ENCODE measurements at regions not wholly inside any gene's neighbourhood (a gene's known extent, or its start where the extent isn't known, plus 50 kb on each side); places are given as distances from the start of the nearest gene placed in this dataset.

DNA sequence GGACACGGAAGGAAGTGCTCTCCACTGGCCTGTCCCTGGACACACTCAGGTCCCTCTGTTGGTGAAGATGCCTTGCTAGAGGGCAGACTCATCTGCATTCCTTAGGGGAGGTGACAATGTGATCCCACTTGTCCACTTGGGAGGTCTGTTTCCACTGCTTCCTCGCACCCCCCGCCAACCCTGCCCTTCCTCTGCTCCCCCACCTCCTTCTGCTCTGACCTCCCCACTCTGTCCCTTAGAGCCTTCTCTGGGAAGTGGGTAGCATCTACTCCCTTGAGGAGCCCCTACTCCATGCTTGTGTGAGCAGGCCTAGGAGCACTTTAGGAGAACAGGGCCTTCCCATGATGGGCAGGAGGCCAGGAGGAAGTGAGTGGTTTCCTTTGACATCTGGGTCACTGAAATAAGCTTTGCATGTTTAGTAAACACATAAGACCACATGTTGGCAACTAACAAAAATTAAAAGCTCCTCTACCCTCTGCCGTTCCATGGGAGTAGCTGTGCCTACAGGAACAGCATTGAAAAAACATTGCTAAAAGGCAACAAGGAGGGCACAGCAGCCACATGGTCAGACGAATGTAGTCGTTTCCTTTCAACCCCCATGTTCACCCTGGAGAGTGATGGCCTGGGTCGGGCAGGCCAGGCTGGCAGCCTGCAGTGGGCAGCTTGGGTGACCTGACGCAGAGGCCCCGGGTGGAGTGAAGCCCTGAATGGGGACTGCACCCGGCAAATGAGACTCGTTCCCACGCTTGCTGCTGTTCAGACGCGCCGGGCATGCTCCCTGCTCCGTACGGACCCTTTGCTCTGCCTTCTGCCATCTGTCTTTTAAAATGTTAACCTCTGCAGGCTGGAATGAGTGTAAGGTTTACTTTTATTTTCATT is 634.0 kb downstream of the IRX1 start:
- no peak overlapping the region for H3K4me3 ChIP-seq (ENCODE audit: low read length)
- H3K9me3 ChIP-seq (ENCODE audit: control insufficient read depth, low read depth, low read length), result no peaks in the 10 kb centered on the region
- no peaks in the 10 kb centered on the region for H3K4me1 ChIP-seq (ENCODE audit: control insufficient read depth, insufficient read depth, low read length)
- no peaks in the 10 kb centered on the region for H3K36me3 ChIP-seq (ENCODE audit: control insufficient read depth, insufficient read depth, low read length)
- H3K27me3 ChIP-seq (ENCODE audit: control insufficient read depth, insufficient read depth, low read length), result peaks cover 2% of the 10 kb centered on the region
- DNase-seq, result no peak
- WGBS (ENCODE audit: insufficient coverage, low lambda C conversion rate), result no CpG with 5 or more reads among the region's 17 CpGs
- H3K27ac ChIP-seq (ENCODE audit: low read length), result no peak overlapping the region

DNA sequence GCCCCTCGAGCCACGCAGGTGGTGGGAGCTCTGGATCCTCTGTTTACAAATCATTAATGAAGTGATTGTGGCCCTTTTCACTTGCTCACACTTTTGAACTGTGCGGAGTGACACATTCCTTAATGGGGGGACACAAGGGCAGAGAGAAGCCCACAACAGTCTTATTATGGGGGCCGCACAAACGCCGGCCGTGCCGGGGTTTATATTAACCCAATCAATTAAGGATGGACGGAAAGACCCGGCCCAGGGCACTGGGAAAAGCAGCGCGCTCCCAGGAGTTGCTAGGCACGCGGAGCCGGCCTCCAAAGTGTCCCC is 634.8 kb downstream of the IRX1 start:
- H3K9me3 ChIP-seq (ENCODE audit: control insufficient read depth, low read depth, low read length), result no peaks in the 10 kb centered on the region
- H3K4me3 ChIP-seq (ENCODE audit: low read length), result no peak overlapping the region
- no CpG with 5 or more reads among the region's 15 CpGs for WGBS (ENCODE audit: insufficient coverage, low lambda C conversion rate)
- H3K27me3 ChIP-seq (ENCODE audit: control insufficient read depth, insufficient read depth, low read length), result peaks cover 2% of the 10 kb centered on the region
- no peak for DNase-seq
- H3K4me1 ChIP-seq (ENCODE audit: control insufficient read depth, insufficient read depth, low read length), result no peaks in the 10 kb centered on the region
- no peaks in the 10 kb centered on the region for H3K36me3 ChIP-seq (ENCODE audit: control insufficient read depth, insufficient read depth, low read length)
- no peak overlapping the region for H3K27ac ChIP-seq (ENCODE audit: low read length)

GRCh38 chr5:4230786-4231641 is 635.4 kb downstream of the IRX1 start:
- no CpG with 5 or more reads among the region's 23 CpGs for WGBS (ENCODE audit: insufficient coverage, low lambda C conversion rate)
- Histone ChIP-seq H3K36me3 (ENCODE audit: control insufficient read depth, insufficient read depth, low read length) (no peaks in the 10 kb centered on the region), H3K4me1 (ENCODE audit: control insufficient read depth, insufficient read depth, low read length) (no peaks in the 10 kb centered on the region), H3K27ac (ENCODE audit: low read length) (no peak overlapping the region), H3K9me3 (ENCODE audit: control insufficient read depth, low read depth, low read length) (no peaks in the 10 kb centered on the region), H3K4me3 (ENCODE audit: low read length) (no peak overlapping the region), H3K27me3 (ENCODE audit: control insufficient read depth, insufficient read depth, low read length) (peaks cover 2% of the 10 kb centered on the region)
- DNase-seq, result no peak

GRCh38 chr5:4232084-4232483 is 636.5 kb downstream of the IRX1 start:
- H3K4me3 ChIP-seq (ENCODE audit: low read length), result no peak overlapping the region
- H3K27ac ChIP-seq (ENCODE audit: low read length), result no peak overlapping the region
- H3K9me3 ChIP-seq (ENCODE audit: control insufficient read depth, low read depth, low read length), result no peaks in the 10 kb centered on the region
- 80% methylated on average over 1 of the region's 1 CpG for WGBS (ENCODE audit: insufficient coverage, low lambda C conversion rate)
- H3K36me3 ChIP-seq (ENCODE audit: control insufficient read depth, insufficient read depth, low read length), result no peaks in the 10 kb centered on the region
- no peaks in the 10 kb centered on the region for H3K4me1 ChIP-seq (ENCODE audit: control insufficient read depth, insufficient read depth, low read length)
- no peak for DNase-seq
- H3K27me3 ChIP-seq (ENCODE audit: control insufficient read depth, insufficient read depth, low read length), result peaks cover 2% of the 10 kb centered on the region

DNA sequence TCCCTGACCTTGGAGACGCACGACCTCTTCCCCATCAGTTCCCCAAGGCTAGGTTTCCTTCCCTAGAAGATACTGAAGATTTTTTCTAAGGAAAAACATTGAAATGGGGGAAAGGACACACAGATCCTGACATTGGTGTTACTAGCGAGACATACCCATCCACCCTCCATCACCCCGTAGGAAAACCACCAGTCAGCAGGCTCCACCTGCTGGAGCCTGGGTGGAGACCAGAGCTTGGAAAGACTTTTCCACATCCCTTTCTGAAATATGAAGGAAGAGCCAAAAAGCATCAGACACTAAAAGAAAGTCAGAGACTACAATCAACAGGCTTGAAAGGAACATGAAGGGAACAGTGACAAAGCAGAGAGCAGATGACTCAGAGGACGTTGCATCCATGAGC is 638.0 kb downstream of the IRX1 start:
- DNase-seq, result no peak
- H3K27ac ChIP-seq (ENCODE audit: low read length), result no peak overlapping the region
- H3K9me3 ChIP-seq (ENCODE audit: control insufficient read depth, low read depth, low read length), result no peaks in the 10 kb centered on the region
- no peaks in the 10 kb centered on the region for H3K36me3 ChIP-seq (ENCODE audit: control insufficient read depth, insufficient read depth, low read length)
- WGBS (ENCODE audit: insufficient coverage, low lambda C conversion rate), result 57% methylated on average over 1 of the region's 5 CpGs
- peaks cover 2% of the 10 kb centered on the region for H3K27me3 ChIP-seq (ENCODE audit: control insufficient read depth, insufficient read depth, low read length)
- H3K4me3 ChIP-seq (ENCODE audit: low read length), result no peak overlapping the region
- H3K4me1 ChIP-seq (ENCODE audit: control insufficient read depth, insufficient read depth, low read length), result no peaks in the 10 kb centered on the region

GRCh38 chr5:4243479-4244264 is 648.0 kb downstream of the IRX1 start:
- 36% methylated on average over 4 of the region's 9 CpGs for WGBS (ENCODE audit: insufficient coverage, low lambda C conversion rate)
- no peak overlapping the region for H3K27ac ChIP-seq (ENCODE audit: low read length)

GRCh38 chr5:4244306-4244705 is 648.7 kb downstream of the IRX1 start:
- H3K27me3 ChIP-seq (ENCODE audit: control insufficient read depth, insufficient read depth, low read length), result no peaks in the 10 kb centered on the region
- no peaks in the 10 kb centered on the region for H3K36me3 ChIP-seq (ENCODE audit: control insufficient read depth, insufficient read depth, low read length)
- H3K4me3 ChIP-seq (ENCODE audit: low read length), result no peak overlapping the region
- H3K4me1 ChIP-seq (ENCODE audit: control insufficient read depth, insufficient read depth, low read length), result no peaks in the 10 kb centered on the region
- H3K27ac ChIP-seq (ENCODE audit: low read length), result no peak overlapping the region
- no peaks in the 10 kb centered on the region for H3K9me3 ChIP-seq (ENCODE audit: control insufficient read depth, low read depth, low read length)
- no peak for DNase-seq
- 55% methylated on average over 2 of the region's 9 CpGs for whole genome bisulfite sequencing (ENCODE audit: insufficient coverage, low lambda C conversion rate)

More at GRCh38 chr5:4243479-4244264, 648.0 kb downstream of the IRX1 start:
- Histone ChIP-seq H3K4me1 (ENCODE audit: control insufficient read depth, insufficient read depth, low read length) (no peaks in the 10 kb centered on the region), H3K9me3 (ENCODE audit: control insufficient read depth, low read depth, low read length) (no peaks in the 10 kb centered on the region), H3K4me3 (ENCODE audit: low read length) (no peak overlapping the region), H3K27me3 (ENCODE audit: control insufficient read depth, insufficient read depth, low read length) (no peaks in the 10 kb centered on the region), H3K36me3 (ENCODE audit: control insufficient read depth, insufficient read depth, low read length) (no peaks in the 10 kb centered on the region)
- DNase-seq, result no peak

DNA sequence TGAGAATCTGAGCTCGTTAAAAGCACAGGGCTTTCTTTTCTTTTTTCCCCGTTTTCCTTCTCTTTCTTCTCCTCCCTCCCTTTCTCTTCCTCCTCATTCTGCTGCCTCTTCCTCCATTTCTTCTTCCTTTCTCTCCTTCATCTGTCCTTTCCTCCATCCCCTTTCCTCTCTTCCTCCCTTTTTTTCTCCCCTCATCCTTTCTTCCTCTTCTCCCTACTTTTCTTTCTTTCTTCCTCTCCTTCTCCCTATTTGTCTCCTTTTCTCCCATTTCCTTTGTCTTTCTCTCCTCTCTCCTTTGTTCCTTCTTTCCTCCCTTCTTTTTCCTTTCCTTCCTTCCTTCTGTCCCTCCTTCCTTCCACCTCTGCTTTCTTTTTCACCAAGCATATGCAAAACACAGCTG is 649.4 kb downstream of the IRX1 start:
- H3K27me3 ChIP-seq (ENCODE audit: control insufficient read depth, insufficient read depth, low read length), result no peaks in the 10 kb centered on the region
- DNase-seq, result no peak
- H3K4me3 ChIP-seq (ENCODE audit: low read length), result no peak overlapping the region
- no peak overlapping the region for H3K27ac ChIP-seq (ENCODE audit: low read length)
- no peaks in the 10 kb centered on the region for H3K9me3 ChIP-seq (ENCODE audit: control insufficient read depth, low read depth, low read length)
- H3K4me1 ChIP-seq (ENCODE audit: control insufficient read depth, insufficient read depth, low read length), result no peaks in the 10 kb centered on the region
- H3K36me3 ChIP-seq (ENCODE audit: control insufficient read depth, insufficient read depth, low read length), result no peaks in the 10 kb centered on the region
- WGBS (ENCODE audit: insufficient coverage, low lambda C conversion rate), result 96% methylated on average over 2 of the region's 2 CpGs

DNA sequence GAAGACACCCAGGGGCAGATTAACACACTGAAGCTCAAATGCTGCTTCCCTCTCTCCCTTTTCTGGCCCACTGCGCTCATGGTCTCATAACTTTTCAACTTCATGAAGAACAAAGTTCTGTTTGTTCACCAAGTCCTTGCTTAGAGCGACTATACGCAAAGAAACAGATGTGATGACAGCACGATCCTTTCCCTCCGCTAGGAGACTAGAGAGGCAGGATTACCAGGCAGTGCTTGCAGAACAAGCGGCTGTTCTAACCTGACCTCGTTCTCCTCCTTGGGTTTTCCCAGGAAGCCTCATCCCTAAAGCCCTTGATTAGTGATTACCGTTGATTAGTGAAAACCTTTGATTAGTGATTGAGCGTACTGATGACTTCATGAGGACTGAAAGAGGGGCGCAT is 649.9 kb downstream of the IRX1 start:
- Histone ChIP-seq H3K27me3 (ENCODE audit: control insufficient read depth, insufficient read depth, low read length) (no peaks in the 10 kb centered on the region), H3K9me3 (ENCODE audit: control insufficient read depth, low read depth, low read length) (no peaks in the 10 kb centered on the region), H3K4me3 (ENCODE audit: low read length) (no peak overlapping the region), H3K27ac (ENCODE audit: low read length) (no peak overlapping the region), H3K36me3 (ENCODE audit: control insufficient read depth, insufficient read depth, low read length) (no peaks in the 10 kb centered on the region), H3K4me1 (ENCODE audit: control insufficient read depth, insufficient read depth, low read length) (no peaks in the 10 kb centered on the region)
- 85% methylated on average over 3 of the region's 10 CpGs for WGBS (ENCODE audit: insufficient coverage, low lambda C conversion rate)
- DNase-seq, result no peak

- Histone ChIP-seq H3K27me3 (ENCODE audit: control insufficient read depth, insufficient read depth, low read length) (no peaks in the 10 kb centered on the region), H3K4me1 (ENCODE audit: control insufficient read depth, insufficient read depth, low read length) (no peaks in the 10 kb centered on the region), H3K9me3 (ENCODE audit: control insufficient read depth, low read depth, low read length) (no peaks in the 10 kb centered on the region), H3K36me3 (ENCODE audit: control insufficient read depth, insufficient read depth, low read length) (no peaks in the 10 kb centered on the region), H3K4me3 (ENCODE audit: low read length) (no peak overlapping the region), H3K27ac (ENCODE audit: low read length) (no peak overlapping the region)
- no CpG with 5 or more reads among the region's 2 CpGs for WGBS (ENCODE audit: insufficient coverage, low lambda C conversion rate)
- no peak for DNase-seq
These were observed 650.8 kb downstream of the IRX1 start for GRCh38 chr5:4246447-4246846.
